ENCODE measurements at regions not wholly inside any gene's neighbourhood (a gene's known extent, or its start where the extent isn't known, plus 50 kb on each side); places are given as distances from the start of the nearest gene placed in this dataset.
"Not testable (repeated sequence)": the region's sequence is repeated elsewhere in the genome, so short reads cannot be mapped to it uniquely, and the experiment has no call there.

DNA sequence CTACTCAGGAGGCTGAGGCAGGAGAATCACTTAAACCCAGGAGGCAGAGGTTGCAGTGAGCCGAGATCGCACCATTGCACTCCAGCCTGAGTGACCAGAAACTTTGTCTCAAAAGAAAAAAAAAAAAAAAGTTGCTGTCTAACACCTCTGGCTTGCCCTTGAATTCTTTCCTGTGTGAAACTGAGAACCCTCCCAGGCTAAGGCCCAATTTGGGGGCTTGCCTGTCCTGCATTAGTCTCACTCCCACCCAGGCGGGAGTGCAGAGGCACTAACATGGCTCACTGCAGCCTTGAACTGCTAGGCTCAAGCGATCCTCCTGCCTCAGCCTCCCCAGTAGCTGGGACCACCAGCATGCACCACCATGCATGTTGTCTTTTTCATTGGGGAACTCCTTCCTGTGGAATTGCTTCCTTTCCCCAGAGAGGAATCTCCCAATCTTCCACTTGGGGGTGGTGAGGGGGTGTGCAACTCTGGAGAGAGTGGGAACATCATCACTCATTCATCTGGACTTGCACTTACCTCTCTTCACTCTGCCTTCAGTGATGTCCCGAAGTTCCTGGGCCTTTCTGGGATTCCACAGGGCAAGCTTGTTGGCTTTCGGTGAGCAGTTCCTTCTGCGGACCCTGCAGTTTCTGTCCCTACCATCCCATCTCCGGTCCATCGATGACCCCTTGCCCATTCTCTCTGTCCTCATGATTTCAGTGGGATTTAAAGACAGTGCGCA lies 62.1 kb upstream of the CREB3L1 start:
- no peaks in the 10 kb centered on the region for H3K9me3 ChIP-seq
- intact Hi-C loops (cut with DNase I, micrococcal nuclease): no loop called here
- no peaks in the 10 kb centered on the region for H3K4me1 ChIP-seq (ENCODE audit: low read depth)
- no peaks in the 10 kb centered on the region for H3K36me3 ChIP-seq (ENCODE audit: low read depth)
- TF ChIP-seq, protein P1, sequence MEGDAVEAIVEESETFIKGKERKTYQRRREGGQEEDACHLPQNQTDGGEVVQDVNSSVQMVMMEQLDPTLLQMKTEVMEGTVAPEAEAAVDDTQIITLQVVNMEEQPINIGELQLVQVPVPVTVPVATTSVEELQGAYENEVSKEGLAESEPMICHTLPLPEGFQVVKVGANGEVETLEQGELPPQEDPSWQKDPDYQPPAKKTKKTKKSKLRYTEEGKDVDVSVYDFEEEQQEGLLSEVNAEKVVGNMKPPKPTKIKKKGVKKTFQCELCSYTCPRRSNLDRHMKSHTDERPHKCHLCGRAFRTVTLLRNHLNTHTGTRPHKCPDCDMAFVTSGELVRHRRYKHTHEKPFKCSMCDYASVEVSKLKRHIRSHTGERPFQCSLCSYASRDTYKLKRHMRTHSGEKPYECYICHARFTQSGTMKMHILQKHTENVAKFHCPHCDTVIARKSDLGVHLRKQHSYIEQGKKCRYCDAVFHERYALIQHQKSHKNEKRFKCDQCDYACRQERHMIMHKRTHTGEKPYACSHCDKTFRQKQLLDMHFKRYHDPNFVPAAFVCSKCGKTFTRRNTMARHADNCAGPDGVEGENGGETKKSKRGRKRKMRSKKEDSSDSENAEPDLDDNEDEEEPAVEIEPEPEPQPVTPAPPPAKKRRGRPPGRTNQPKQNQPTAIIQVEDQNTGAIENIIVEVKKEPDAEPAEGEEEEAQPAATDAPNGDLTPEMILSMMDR (IDR thresholded peaks at IDR 0.05): no peak
- ATAC-seq (no peak), DNase-seq (no peak)
- no peak overlapping the region for H3K4me3 ChIP-seq

- H3K4me1 ChIP-seq (ENCODE audit: low read depth): no peaks in the 10 kb centered on the region
- ATAC-seq: peak; percentile 74
- peak in 1 of 3 donors; percentile 19 for DNase-seq
- H3K9me3 ChIP-seq: no peaks in the 10 kb centered on the region
- H3K4me3 ChIP-seq: no peak overlapping the region
- H3K36me3 ChIP-seq (ENCODE audit: low read depth): no peaks in the 10 kb centered on the region
- intact Hi-C loops (cut with DNase I, micrococcal nuclease): no loop called here
- TF ChIP-seq, protein P1 (IDR thresholded peaks at IDR 0.05): no peak
These were observed 64.7 kb upstream of the CREB3L1 start for GRCh38 chr11:46212720-46213119.

GRCh38 chr11:46210856-46211255 lies 66.6 kb upstream of the CREB3L1 start:
- no peak overlapping the region for H3K4me3 ChIP-seq
- no peaks in the 10 kb centered on the region for H3K36me3 ChIP-seq (ENCODE audit: low read depth)
- no peak for DNase-seq
- no peaks in the 10 kb centered on the region for H3K4me1 ChIP-seq (ENCODE audit: low read depth)
- no peak for ATAC-seq
- no peaks in the 10 kb centered on the region for H3K9me3 ChIP-seq
- intact Hi-C loops (cut with DNase I, micrococcal nuclease): no loop called here
- TF ChIP-seq, protein P1 (IDR thresholded peaks at IDR 0.05): no peak

DNA sequence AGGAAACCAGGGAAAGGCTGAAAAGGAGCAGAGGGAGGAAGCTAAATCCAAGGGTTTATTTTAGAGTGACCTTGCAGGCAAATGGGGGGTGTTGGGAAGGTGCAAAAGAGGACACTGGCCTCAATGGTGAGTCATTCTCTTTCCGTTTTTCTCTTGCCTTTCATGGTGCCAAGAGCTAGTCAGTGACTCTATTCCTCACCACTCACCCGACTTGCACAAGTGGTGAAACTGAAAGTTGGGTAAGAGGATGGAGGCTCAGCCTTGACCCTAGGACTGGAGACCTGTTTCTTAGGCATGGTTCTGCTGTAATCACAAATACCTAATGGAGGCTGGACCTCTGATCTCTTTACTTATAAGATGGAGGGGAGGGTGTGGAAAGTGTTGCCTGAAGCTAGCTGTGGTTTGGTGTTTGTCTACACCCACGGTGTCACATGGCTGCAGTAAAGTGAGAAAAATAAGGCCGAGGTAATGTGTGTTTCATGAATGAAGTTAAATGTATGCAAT lies 67.3 kb upstream of the CREB3L1 start:
- H3K4me3 ChIP-seq: no peak overlapping the region
- no peaks in the 10 kb centered on the region for H3K9me3 ChIP-seq
- TF ChIP-seq, protein P1 (IDR thresholded peaks at IDR 0.05): no peak
- ATAC-seq (peak; percentile 63), DNase-seq (no peak)
- intact Hi-C loops (cut with DNase I, micrococcal nuclease): no loop called here
- no peaks in the 10 kb centered on the region for H3K4me1 ChIP-seq (ENCODE audit: low read depth)
- no peaks in the 10 kb centered on the region for H3K36me3 ChIP-seq (ENCODE audit: low read depth)

DNA sequence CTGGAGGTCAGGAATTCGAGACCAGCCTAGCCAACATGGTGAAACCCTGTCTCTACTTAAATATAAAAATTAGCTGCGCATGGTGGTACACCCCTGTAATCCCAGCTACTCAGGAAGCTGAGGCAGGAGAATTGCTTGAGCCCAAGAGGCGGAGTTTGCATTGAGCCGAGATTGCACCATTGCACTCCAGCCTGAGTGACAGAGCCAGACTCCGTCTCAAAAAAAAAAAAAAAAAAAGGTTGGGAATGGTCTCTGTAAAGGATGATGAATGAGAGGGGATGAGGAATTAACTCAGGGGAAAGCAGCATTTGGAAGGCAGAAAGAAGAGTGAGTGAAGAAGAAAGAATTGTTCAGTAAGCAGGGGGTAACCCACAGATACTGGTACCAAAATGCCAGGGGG lies 67.8 kb upstream of the CREB3L1 start:
- intact Hi-C loops (cut with DNase I, micrococcal nuclease); ATAC-seq; H3K4me1 ChIP-seq (ENCODE audit: low read depth); DNase-seq; H3K4me3 ChIP-seq; H3K36me3 ChIP-seq (ENCODE audit: low read depth); H3K9me3 ChIP-seq: not testable (repeated sequence)

DNA sequence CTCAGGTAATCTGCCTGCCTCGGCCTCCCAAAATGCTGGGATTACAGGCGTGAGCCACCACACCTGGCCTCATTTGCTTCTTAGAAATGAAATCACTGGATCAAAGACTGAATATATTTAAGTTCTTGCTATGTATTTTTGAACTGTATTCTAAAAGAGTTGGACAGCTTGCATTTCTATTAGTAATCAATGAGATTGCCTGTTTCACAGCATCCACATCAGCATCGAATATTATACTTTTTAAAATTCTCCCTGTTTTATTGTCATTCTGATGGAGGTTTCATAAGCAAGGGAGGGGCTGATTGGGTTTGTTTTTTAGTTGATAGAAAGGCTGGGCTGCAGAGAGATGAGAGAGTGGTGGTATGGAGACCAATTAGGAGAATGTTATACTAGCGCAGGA lies 68.7 kb upstream of the CREB3L1 start:
- Histone ChIP-seq H3K36me3 (ENCODE audit: low read depth) (no peaks in the 10 kb centered on the region), H3K4me3 (no peak overlapping the region), H3K4me1 (ENCODE audit: low read depth) (no peaks in the 10 kb centered on the region), H3K9me3 (no peaks in the 10 kb centered on the region)
- TF ChIP-seq, protein P1 (IDR thresholded peaks at IDR 0.05): no peak
- DNase-seq (no peak), ATAC-seq (no peak)
- intact Hi-C loops (cut with DNase I, micrococcal nuclease): no loop called here

All from mucosa of descending colon (tissue), 3 donors.